ACC112 (cell line): ENCODE measurements at regions not wholly inside any gene's neighbourhood (a gene's known extent, or its start where the extent isn't known, plus 50 kb on each side); places are given as distances from the start of the nearest gene placed in this dataset.
"Not testable (repeated sequence)": the region's sequence is repeated elsewhere in the genome, so short reads cannot be mapped to it uniquely, and the experiment has no call there.

Source experiments
- H2AFZ ChIP-seq: fragments of 200-600 bp; sonication (generic); one replicate; pipeline ENCODE4 v1.6.0; 2017; ENCODE audit warnings: antibody characterized with exemption, low read length; ENCODE audit not compliant: unreplicated experiment
- H3K27ac ChIP-seq: fragments of 200-600 bp; sonication (generic); 2 replicates; pipeline ENCODE4 v1.5.1; 2014; ENCODE audit warnings: low read depth, mild to moderate bottlenecking, antibody characterized with exemption, low read length, moderate library complexity
- H3K27me3 ChIP-seq: fragments of 200-600 bp; sonication (generic); 2 replicates; pipeline ENCODE4 v1.6.1; 2014; ENCODE audit warnings: mild to moderate bottlenecking, antibody characterized with exemption, low read length, moderate library complexity, mixed read lengths; ENCODE audit not compliant: insufficient read depth
- H3K36me3 ChIP-seq: fragments of 200-600 bp; sonication (generic); 2 replicates; pipeline ENCODE4 v1.6.1; 2016; ENCODE audit warnings: mild to moderate bottlenecking, antibody characterized with exemption, low read length, moderate library complexity, mixed read lengths; ENCODE audit not compliant: insufficient read depth
- H3K4me1 ChIP-seq: fragments of 200-600 bp; sonication (generic); one replicate; pipeline ENCODE4 v1.6.1; 2016; ENCODE audit warnings: low read length, mixed read lengths; ENCODE audit not compliant: insufficient read depth, unreplicated experiment, control insufficient read depth
- H3K4me3 ChIP-seq: fragments of 200-600 bp; sonication (generic); 2 replicates; pipeline ENCODE4 v1.5.1; 2014; ENCODE audit warnings: mild to moderate bottlenecking, low read depth, low read length
- H3K79me2 ChIP-seq: fragments of 200-600 bp; sonication (generic); one replicate; pipeline ENCODE4 v1.6.0; 2016; ENCODE audit warnings: low read length; ENCODE audit not compliant: control insufficient read depth, unreplicated experiment, insufficient read depth

- Histone ChIP-seq H3K4me1 (no peaks in the 10 kb centered on the region), H3K27me3 (no peaks in the 10 kb centered on the region), H2AFZ (no peak overlapping the region), H3K36me3 (no peaks in the 10 kb centered on the region), H3K4me3 (no peak overlapping the region), H3K79me2 (no peaks in the 10 kb centered on the region), H3K27ac (no peak overlapping the region)
These were observed 52.0 kb downstream of the ZC3H11B start for GRCh38 chr1:219560856-219561255.

- H2AFZ ChIP-seq: no peak overlapping the region
- H3K4me1 ChIP-seq: no peaks in the 10 kb centered on the region
- no peaks in the 10 kb centered on the region for H3K79me2 ChIP-seq
- no peak overlapping the region for H3K27ac ChIP-seq
- H3K27me3 ChIP-seq: no peaks in the 10 kb centered on the region
- H3K4me3 ChIP-seq: no peak overlapping the region
- no peaks in the 10 kb centered on the region for H3K36me3 ChIP-seq
These were observed 53.0 kb downstream of the ZC3H11B start for GRCh38 chr1:219559899-219560298.

- Histone ChIP-seq H3K4me1 (no peaks in the 10 kb centered on the region), H3K36me3 (no peaks in the 10 kb centered on the region), H3K79me2 (no peaks in the 10 kb centered on the region), H3K27ac (0 out of 2 replicates have a peak overlapping the region, but pooled peaks have one; percentile 13), H2AFZ (no peak overlapping the region), H3K27me3 (no peaks in the 10 kb centered on the region), H3K4me3 (no peak overlapping the region)
These were observed 57.1 kb downstream of the ZC3H11B start for GRCh38 chr1:219555806-219556205.

GRCh38 chr1:219555031-219555692 is 57.7 kb downstream of the ZC3H11B start:
- H3K27me3 ChIP-seq: no peaks in the 10 kb centered on the region
- no peaks in the 10 kb centered on the region for H3K4me1 ChIP-seq
- H3K4me3 ChIP-seq: no peak overlapping the region

GRCh38 chr1:219553934-219554502 is 58.9 kb downstream of the ZC3H11B start:
- H3K79me2 ChIP-seq: no peaks in the 10 kb centered on the region

More at GRCh38 chr1:219555031-219555692, 57.7 kb downstream of the ZC3H11B start:
- Histone ChIP-seq H3K27ac (0 out of 2 replicates have a peak overlapping the region, but pooled peaks have one; percentile 13), H3K79me2 (no peaks in the 10 kb centered on the region), H3K36me3 (no peaks in the 10 kb centered on the region), H2AFZ (no peak overlapping the region)

GRCh38 chr1:219550201-219550600 is 62.7 kb downstream of the ZC3H11B start:
- Histone ChIP-seq H3K79me2 (no peaks in the 10 kb centered on the region), H3K27ac (no peak overlapping the region), H3K4me3 (no peak overlapping the region), H3K36me3 (no peaks in the 10 kb centered on the region), H2AFZ (no peak overlapping the region), H3K4me1 (no peaks in the 10 kb centered on the region), H3K27me3 (no peaks in the 10 kb centered on the region)

More at GRCh38 chr1:219553934-219554502, 58.9 kb downstream of the ZC3H11B start:
- Histone ChIP-seq H3K4me3 (no peak overlapping the region), H3K27ac (no peak overlapping the region), H2AFZ (no peak overlapping the region), H3K4me1 (no peaks in the 10 kb centered on the region), H3K36me3 (no peaks in the 10 kb centered on the region), H3K27me3 (no peaks in the 10 kb centered on the region)

- H3K79me2 ChIP-seq: no peaks in the 10 kb centered on the region
- H3K4me1 ChIP-seq: no peaks in the 10 kb centered on the region
- H3K27me3 ChIP-seq: no peaks in the 10 kb centered on the region
- no peak overlapping the region for H3K27ac ChIP-seq
- no peaks in the 10 kb centered on the region for H3K36me3 ChIP-seq
- no peak overlapping the region for H2AFZ ChIP-seq
- H3K4me3 ChIP-seq: no peak overlapping the region
These were observed 63.7 kb downstream of the ZC3H11B start for GRCh38 chr1:219549215-219549614.

- no peaks in the 10 kb centered on the region for H3K79me2 ChIP-seq
- H3K4me1 ChIP-seq: no peaks in the 10 kb centered on the region
- H3K27me3 ChIP-seq: no peaks in the 10 kb centered on the region
- H2AFZ ChIP-seq: no peak overlapping the region
- no peak overlapping the region for H3K4me3 ChIP-seq
- H3K27ac ChIP-seq: no peak overlapping the region
- no peaks in the 10 kb centered on the region for H3K36me3 ChIP-seq
These were observed 64.5 kb downstream of the ZC3H11B start for GRCh38 chr1:219548386-219548785.

- not testable (repeated sequence) for H2AFZ ChIP-seq, H3K27me3 ChIP-seq, H3K36me3 ChIP-seq, H3K79me2 ChIP-seq, H3K27ac ChIP-seq, H3K4me3 ChIP-seq, H3K4me1 ChIP-seq
These were observed 67.1 kb downstream of the ZC3H11B start for GRCh38 chr1:219545756-219546155.

- no peaks in the 10 kb centered on the region for H3K27me3 ChIP-seq
These were observed 68.6 kb downstream of the ZC3H11B start for GRCh38 chr1:219544163-219544846.

More at GRCh38 chr1:219544163-219544846, 68.6 kb downstream of the ZC3H11B start:
- Histone ChIP-seq H3K4me3 (no peak overlapping the region), H3K27ac (no peak overlapping the region), H2AFZ (no peak overlapping the region), H3K79me2 (no peaks in the 10 kb centered on the region), H3K36me3 (no peaks in the 10 kb centered on the region), H3K4me1 (no peaks in the 10 kb centered on the region)
